ENCODE measurements at regions not wholly inside any gene's neighbourhood (a gene's known extent, or its start where the extent isn't known, plus 50 kb on each side); places are given as distances from the start of the nearest gene placed in this dataset.

- Histone ChIP-seq H2AFZ (ENCODE audit: low read depth, low read length) (no peak overlapping the region), H3K79me2 (ENCODE audit: control insufficient read depth, insufficient read depth, low read length) (no peaks in the 10 kb centered on the region), H3K9ac (replicated peaks; ENCODE audit: extremely low read depth, insufficient read depth, low read length) (no peak overlapping the region), H3K9me1 (replicated peaks; ENCODE audit: control insufficient read depth, extremely low read depth, insufficient read depth, low read length) (no peaks in the 10 kb centered on the region), H3K36me3 (ENCODE audit: control insufficient read depth in 2 of 2, extremely low read depth in 1 of 2, insufficient read depth in 2 of 2, low read length in 2 of 2) (no peaks in the 10 kb centered on the region), H3K27me3 (ENCODE audit: control insufficient read depth in 2 of 2, insufficient read depth in 2 of 2, low read length in 2 of 2) (no peaks in the 10 kb centered on the region), H3K4me3 (replicated peaks in 1 of 3; ENCODE audit: insufficient read depth in 1 of 3, low read depth in 1 of 3, low read length in 3 of 3) (no peak overlapping the region), H3K27ac (ENCODE audit: insufficient read depth, low read depth, low read length) (no peak overlapping the region), H3K4me1 (ENCODE audit: control insufficient read depth, extremely low read depth, insufficient read depth, low read length) (no peaks in the 10 kb centered on the region), H3K9me3 (replicated peaks; ENCODE audit: control insufficient read depth, insufficient read depth, low read length) (no peaks in the 10 kb centered on the region), H4K20me1 (replicated peaks; ENCODE audit: control insufficient read depth, extremely low read depth, insufficient read depth, low read length) (no peaks in the 10 kb centered on the region), H3K4me2 (ENCODE audit: insufficient read depth, low read length) (no peak overlapping the region)
- POLR2A ChIA-PET = no interaction called here
- DNase-seq (ENCODE audit: low read depth, low spot score) (no peak), FAIRE-seq (no peak)
- no peak for TF ChIP-seq EZH2 (IDR thresholded peaks at IDR 0.05; ENCODE audit: borderline replicate concordance, low read depth, low read length, severe bottlenecking)
- no peak for TF ChIP-seq POLR2A (IDR thresholded peaks at IDR 0.05; ENCODE audit: low read depth, low read length)
- no peak for TF ChIP-seq JUN (IDR thresholded peaks at IDR 0.05; ENCODE audit: borderline replicate concordance, insufficient read depth, insufficient read length, low read depth)
- TF ChIP-seq MYC (IDR thresholded peaks at IDR 0.05; ENCODE audit: low read depth, low read length) = no peak
- TF ChIP-seq, protein P1, sequence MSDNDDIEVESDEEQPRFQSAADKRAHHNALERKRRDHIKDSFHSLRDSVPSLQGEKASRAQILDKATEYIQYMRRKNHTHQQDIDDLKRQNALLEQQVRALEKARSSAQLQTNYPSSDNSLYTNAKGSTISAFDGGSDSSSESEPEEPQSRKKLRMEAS (IDR thresholded peaks at IDR 0.05; ENCODE audit: insufficient read depth, insufficient read length) = no peak
- TF ChIP-seq POLR2AphosphoS5 (IDR thresholded peaks at IDR 0.05; ENCODE audit: insufficient read depth, low read depth, low read length) = no peak
- no peak for TF ChIP-seq CTCF (IDR thresholded peaks at IDR 0.05; ENCODE audit: extremely low read depth in 1 of 2, insufficient read depth in 1 of 2, low read depth in 1 of 2, low read length in 2 of 2)
- no peak for TF ChIP-seq FOS (IDR thresholded peaks at IDR 0.05; ENCODE audit: borderline replicate concordance, insufficient read depth, low read length)
- TF ChIP-seq GATA2 (IDR thresholded peaks at IDR 0.05; ENCODE audit: insufficient read depth, insufficient read length, low read depth, low read length) = no peak
- BruUV-seq (replicated peaks) = no TSS peak
- CTCF ChIA-PET = no interaction called here
- intact Hi-C loops (cut with micrococcal nuclease) = no loop called here
- dilution Hi-C loops (cut with MboI; ENCODE audit: extremely low pct_ligation_motif_present, low sequenced_read_pairs) = no loop called here
These were observed 74.3 kb upstream of the KYNU start for GRCh38 chr2:142803158-142803557.

Measured in endothelial cell of umbilical vein (primary cell).